WTC11 (cell line): ENCODE measurements at regions not wholly inside any gene's neighbourhood (a gene's known extent, or its start where the extent isn't known, plus 50 kb on each side); places are given as distances from the start of the nearest gene placed in this dataset.

Source experiments
- ATF2 ChIP-seq: sonication (generic); formaldehyde crosslinking; IDR thresholded peaks from 2 replicates; pipeline ENCODE4 v1.8.1; 2022; ENCODE audit warnings: low read depth, missing genetic modification reagents, borderline replicate concordance
- CBFB ChIP-seq: sonication (generic); formaldehyde crosslinking; IDR thresholded peaks from 2 replicates; pipeline ENCODE4 v1.8.1; 2022; ENCODE audit warnings: mild to moderate bottlenecking, low read depth, missing genetic modification reagents
- CTCF ChIP-seq: fragments of 200-600 bp; IDR thresholded peaks from 2 replicates; pipeline ENCODE4 v1.8.0; 2022; ENCODE audit warnings: antibody characterized with exemption
- IRF2 ChIP-seq: sonication (generic); formaldehyde crosslinking; IDR thresholded peaks from 2 replicates; pipeline ENCODE4 v1.8.0; 2022; ENCODE audit warnings: low read depth, missing genetic modification reagents, borderline replicate concordance
- TEAD4 ChIP-seq: sonication (generic); formaldehyde crosslinking; IDR thresholded peaks from 2 replicates; pipeline ENCODE4 v1.8.0; 2022; ENCODE audit warnings: mild to moderate bottlenecking, missing genetic modification reagents
- USF2 ChIP-seq: sonication (generic); formaldehyde crosslinking; IDR thresholded peaks from 2 replicates; pipeline ENCODE4 v1.8.1; 2023; ENCODE audit warnings: mild to moderate bottlenecking, missing genetic modification reagents, moderate library complexity
- TF ChIP-seq, protein P1 (sequence below): fragments of 250-450 bp; sonication (Bioruptor Pico); IDR thresholded peaks from 2 replicates; pipeline ENCODE4 v2.1.2; 2022; ENCODE audit warnings: mild to moderate bottlenecking, moderate library complexity
- TF ChIP-seq, protein P2 (sequence below): fragments of 250-450 bp; sonication (Bioruptor Pico); IDR thresholded peaks from 2 replicates; pipeline ENCODE4 v1.8.0; 2021; ENCODE audit warnings: mild to moderate bottlenecking
- TF ChIP-seq, protein P3 (sequence below): sonication (generic); formaldehyde crosslinking; IDR thresholded peaks from 2 replicates; pipeline ENCODE4 v1.8.0; 2022; ENCODE audit warnings: mild to moderate bottlenecking, missing genetic modification reagents

DNA sequence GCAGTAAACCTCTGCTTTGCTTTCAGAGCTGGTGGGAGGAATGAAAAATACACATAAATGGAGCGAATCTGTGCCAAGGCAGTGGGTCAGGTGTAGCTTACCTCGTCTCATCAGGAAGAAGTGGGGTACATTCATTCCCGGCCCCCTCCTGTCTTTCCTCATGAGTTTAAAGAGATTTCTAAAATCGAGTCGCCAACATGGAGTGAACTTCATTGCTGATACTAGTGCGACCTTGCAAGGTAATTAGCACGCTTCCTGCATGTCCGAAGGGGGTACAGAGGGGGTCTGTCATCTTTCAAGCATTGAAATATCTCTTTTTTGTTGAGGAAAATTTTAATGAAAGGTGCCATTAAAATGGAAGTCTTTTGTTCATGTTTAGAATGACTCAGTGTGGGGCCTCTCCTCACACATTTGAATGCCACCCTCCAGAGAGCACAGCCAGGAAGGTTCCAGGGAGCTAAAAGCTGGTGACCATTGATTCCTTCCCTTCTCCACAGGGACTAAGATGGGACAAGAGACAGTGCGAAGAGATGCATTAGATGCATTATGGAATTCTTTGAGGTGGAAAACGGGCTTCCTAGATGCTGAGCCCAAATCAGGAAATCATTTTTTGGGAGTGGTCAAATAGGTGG is 114.2 kb downstream of the IRX1 start:
- TF ChIP-seq CBFB (no peak), CTCF (no peak), USF2 (CRISPR knock-in tag) (no peak), IRF2 (CRISPR knock-in tag) (no peak), TEAD4 (CRISPR knock-in tag) (no peak), ATF2 (CRISPR knock-in tag) (no peak)
- TF ChIP-seq, protein P1, sequence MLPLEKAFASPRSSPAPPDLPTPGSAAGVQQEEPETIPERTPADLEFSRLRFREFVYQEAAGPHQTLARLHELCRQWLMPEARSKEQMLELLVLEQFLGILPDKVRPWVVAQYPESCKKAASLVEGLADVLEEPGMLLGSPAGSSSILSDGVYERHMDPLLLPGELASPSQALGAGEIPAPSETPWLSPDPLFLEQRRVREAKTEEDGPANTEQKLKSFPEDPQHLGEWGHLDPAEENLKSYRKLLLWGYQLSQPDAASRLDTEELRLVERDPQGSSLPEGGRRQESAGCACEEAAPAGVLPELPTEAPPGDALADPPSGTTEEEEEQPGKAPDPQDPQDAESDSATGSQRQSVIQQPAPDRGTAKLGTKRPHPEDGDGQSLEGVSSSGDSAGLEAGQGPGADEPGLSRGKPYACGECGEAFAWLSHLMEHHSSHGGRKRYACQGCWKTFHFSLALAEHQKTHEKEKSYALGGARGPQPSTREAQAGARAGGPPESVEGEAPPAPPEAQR (CRISPR knock-in tag) = no peak
- TF ChIP-seq, protein P2, sequence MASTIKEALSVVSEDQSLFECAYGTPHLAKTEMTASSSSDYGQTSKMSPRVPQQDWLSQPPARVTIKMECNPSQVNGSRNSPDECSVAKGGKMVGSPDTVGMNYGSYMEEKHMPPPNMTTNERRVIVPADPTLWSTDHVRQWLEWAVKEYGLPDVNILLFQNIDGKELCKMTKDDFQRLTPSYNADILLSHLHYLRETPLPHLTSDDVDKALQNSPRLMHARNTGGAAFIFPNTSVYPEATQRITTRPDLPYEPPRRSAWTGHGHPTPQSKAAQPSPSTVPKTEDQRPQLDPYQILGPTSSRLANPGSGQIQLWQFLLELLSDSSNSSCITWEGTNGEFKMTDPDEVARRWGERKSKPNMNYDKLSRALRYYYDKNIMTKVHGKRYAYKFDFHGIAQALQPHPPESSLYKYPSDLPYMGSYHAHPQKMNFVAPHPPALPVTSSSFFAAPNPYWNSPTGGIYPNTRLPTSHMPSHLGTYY (CRISPR knock-in tag) = no peak
- TF ChIP-seq, protein P3, sequence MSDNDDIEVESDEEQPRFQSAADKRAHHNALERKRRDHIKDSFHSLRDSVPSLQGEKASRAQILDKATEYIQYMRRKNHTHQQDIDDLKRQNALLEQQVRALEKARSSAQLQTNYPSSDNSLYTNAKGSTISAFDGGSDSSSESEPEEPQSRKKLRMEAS (CRISPR knock-in tag) = no peak; the same call in 1 of the 2 replicates
